ENCODE measurements at regions not wholly inside any gene's neighbourhood (a gene's known extent, or its start where the extent isn't known, plus 50 kb on each side); places are given as distances from the start of the nearest gene placed in this dataset.

DNA sequence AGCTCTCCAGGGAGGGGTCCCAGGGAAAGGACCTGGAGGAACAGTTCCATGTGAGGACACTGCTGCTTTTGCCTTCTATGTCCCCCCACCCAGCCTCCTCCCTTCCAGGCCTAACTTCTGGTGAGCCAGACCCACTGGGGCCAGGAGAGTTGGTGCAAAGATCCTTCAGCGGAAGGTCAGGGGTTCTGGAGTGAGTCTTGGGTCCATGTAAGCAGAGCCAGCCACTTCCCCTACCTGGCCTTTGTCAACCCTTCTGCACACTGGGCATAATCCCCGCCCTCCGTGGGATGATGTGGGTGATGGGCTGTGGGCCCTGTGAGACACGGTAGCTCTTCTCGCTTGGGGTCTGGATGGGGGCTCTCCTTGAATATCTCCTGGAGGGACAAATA is 76.9 kb downstream of the RHOB start:
- TF ChIP-seq, protein P1, sequence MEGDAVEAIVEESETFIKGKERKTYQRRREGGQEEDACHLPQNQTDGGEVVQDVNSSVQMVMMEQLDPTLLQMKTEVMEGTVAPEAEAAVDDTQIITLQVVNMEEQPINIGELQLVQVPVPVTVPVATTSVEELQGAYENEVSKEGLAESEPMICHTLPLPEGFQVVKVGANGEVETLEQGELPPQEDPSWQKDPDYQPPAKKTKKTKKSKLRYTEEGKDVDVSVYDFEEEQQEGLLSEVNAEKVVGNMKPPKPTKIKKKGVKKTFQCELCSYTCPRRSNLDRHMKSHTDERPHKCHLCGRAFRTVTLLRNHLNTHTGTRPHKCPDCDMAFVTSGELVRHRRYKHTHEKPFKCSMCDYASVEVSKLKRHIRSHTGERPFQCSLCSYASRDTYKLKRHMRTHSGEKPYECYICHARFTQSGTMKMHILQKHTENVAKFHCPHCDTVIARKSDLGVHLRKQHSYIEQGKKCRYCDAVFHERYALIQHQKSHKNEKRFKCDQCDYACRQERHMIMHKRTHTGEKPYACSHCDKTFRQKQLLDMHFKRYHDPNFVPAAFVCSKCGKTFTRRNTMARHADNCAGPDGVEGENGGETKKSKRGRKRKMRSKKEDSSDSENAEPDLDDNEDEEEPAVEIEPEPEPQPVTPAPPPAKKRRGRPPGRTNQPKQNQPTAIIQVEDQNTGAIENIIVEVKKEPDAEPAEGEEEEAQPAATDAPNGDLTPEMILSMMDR (IDR thresholded peaks at IDR 0.05), result no peak
- intact Hi-C loops (cut with DNase I; ENCODE audit: low total_unique reads), result no loop called here
- H3K9me3 ChIP-seq, result no peaks in the 10 kb centered on the region
- H3K27ac ChIP-seq, result no peak overlapping the region
- no peak for DNase-seq
- no peaks in the 10 kb centered on the region for H3K36me3 ChIP-seq
- no peak overlapping the region for H3K4me3 ChIP-seq
- H3K4me1 ChIP-seq, result peaks cover 0 to 14% (median 8%) of the 10 kb centered on the region in 4 donors
- H3K27me3 ChIP-seq, result no peaks in the 10 kb centered on the region

DNA sequence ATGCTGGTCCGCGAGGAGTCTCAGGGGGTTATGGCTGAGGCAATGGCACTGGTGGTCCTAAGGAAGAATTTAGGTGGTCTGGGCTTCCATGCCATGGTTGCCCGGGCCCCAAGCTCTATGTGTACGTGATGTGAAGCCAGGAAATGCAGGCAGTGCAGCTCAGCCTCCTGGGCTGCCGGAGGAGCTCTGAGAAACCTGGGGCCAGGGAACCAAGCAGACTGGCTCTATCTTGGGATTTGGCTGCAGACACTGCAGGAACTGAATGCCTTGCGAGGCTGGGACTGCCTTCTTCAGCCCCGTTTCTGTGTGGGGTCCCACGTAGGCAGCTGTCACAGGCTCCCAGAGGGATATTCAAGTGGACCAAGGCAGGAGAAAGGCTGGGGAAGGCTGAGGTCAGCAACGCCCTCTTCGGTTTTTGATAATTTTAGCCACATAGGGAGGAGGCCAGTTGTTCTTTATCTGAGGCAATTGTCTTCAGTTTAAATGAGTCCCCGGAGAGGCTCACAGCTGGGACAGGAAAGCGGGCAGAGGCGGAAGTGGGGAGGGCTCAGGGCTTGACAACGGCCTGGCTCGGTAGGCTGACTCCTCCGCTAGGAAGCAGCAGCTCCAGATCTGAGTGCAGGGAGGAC is 77.7 kb downstream of the RHOB start:
- Histone ChIP-seq H3K36me3 (no peaks in the 10 kb centered on the region), H3K27me3 (no peaks in the 10 kb centered on the region), H3K4me1 (peaks cover 0 to 14% (median 8%) of the 10 kb centered on the region in 4 donors), H3K9me3 (no peaks in the 10 kb centered on the region), H3K27ac (peak overlapping the region; percentile 5 to 17), H3K4me3 (no peak overlapping the region)
- no peak for DNase-seq
- intact Hi-C loops (cut with DNase I; ENCODE audit: low total_unique reads), result no loop called here
- TF ChIP-seq, protein P1 (IDR thresholded peaks at IDR 0.05), result no peak

DNA sequence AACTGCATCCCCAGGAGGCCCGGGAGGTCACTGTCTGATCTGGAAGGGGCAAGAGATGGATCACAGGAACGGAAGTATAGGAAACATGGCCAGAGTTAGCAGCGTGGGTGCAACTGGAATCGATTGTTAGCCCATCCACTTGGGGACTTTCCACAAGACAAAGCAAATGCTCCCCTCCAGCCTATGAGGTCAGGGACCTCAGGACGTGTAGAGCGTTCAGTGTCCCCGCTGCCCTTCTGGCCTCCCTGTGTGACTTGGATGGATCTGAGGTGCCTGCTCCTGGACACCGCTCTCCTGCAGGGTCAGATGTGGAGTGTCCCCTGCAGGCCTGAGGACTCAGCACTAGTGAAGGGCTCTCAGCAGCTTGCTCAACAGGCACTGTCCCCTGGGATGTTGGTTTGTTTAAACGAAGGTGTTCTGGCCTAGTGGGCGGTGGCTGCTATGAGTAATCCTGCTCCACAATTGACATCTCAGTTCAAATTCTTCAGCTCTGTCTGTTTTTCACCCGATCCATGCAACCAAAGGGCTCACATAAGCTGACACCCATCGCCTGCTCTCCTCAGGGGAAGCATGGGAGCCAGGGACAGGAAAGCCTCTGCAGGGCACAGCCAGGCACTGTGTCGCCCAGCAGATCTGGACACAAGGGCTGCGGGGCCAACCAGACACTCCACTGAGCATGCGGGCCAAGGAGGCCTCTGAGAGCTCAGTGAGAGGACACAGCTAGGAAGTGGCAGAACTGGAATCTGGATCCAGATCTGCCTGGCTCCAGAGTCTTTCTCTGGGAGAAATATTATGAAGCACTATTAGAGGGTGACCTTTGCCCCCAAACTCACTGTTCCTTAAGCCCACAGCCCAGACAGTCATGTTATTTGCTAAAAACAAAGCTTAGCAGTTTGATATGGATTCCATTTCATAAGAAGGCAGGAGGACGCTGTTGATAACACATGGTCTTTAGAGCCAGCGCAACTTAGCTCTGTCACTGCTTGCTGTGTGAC is 78.5 kb downstream of the RHOB start:
- Histone ChIP-seq H3K27ac (peak overlapping the region; percentile 17 to 27), H3K4me1 (peaks cover 0 to 14% (median 8%) of the 10 kb centered on the region in 4 donors), H3K4me3 (no peak overlapping the region), H3K36me3 (no peaks in the 10 kb centered on the region), H3K9me3 (no peaks in the 10 kb centered on the region), H3K27me3 (no peaks in the 10 kb centered on the region)
- peak; percentile 62 to 79 for DNase-seq
- TF ChIP-seq, protein P1 (IDR thresholded peaks at IDR 0.05), result peak in 1 of 2 experiments; percentile 16
- intact Hi-C loops (cut with DNase I; ENCODE audit: low total_unique reads), result no loop called here

DNA sequence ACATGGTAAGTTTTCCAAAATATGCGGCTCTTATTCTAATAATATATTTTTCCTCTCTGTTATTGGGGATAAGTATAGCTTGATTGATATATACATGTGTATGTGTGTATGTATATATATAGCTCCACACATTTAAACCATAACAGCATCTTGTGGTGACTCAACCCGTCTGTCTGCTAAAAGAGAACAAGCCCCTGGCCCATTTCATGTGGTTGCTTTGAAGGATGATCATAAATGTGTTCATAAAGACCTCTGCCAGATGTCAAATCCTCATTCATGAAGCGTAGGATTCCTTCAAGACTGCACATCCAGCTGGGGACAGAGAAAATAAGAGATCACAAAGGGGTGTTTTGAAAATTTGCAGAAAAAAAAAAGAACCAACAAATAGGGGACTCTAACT is 79.3 kb downstream of the RHOB start:
- intact Hi-C loops (cut with DNase I; ENCODE audit: low total_unique reads), result no loop called here
- TF ChIP-seq, protein P1 (IDR thresholded peaks at IDR 0.05), result no peak
- Histone ChIP-seq H3K4me3 (no peak overlapping the region), H3K27me3 (no peaks in the 10 kb centered on the region), H3K27ac (peak overlapping the region in 1 of 2 donors; percentile 17), H3K9me3 (no peaks in the 10 kb centered on the region), H3K36me3 (no peaks in the 10 kb centered on the region), H3K4me1 (peaks cover 0 to 14% (median 8%) of the 10 kb centered on the region in 4 donors)
- no peak for DNase-seq

DNA sequence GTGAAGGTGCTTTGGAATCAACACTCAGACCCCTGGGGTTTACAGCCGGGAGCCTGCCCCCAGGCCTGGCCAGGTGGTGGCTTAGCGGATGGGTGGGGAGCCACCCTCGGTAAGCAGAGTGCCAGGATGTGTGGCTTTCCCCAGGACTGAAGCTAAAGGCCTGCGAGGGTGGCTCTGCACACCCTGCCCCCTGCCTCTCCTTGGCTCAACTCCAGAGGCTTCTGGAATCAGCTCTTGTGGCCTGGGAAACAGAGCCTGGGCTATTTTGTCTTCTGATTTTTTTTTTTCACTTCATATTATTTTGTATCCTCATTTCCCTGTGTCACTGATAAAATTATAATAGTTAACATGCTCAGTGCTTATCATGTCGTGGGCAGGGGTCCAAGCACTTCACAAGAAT is 79.8 kb downstream of the RHOB start:
- no peak overlapping the region for H3K27ac ChIP-seq
- H3K27me3 ChIP-seq, result no peaks in the 10 kb centered on the region
- no peak for DNase-seq
- H3K36me3 ChIP-seq, result no peaks in the 10 kb centered on the region
- intact Hi-C loops (cut with DNase I; ENCODE audit: low total_unique reads), result no loop called here
- peaks cover 0 to 14% (median 8%) of the 10 kb centered on the region in 4 donors for H3K4me1 ChIP-seq
- no peak overlapping the region for H3K4me3 ChIP-seq
- TF ChIP-seq, protein P1 (IDR thresholded peaks at IDR 0.05), result no peak
- no peaks in the 10 kb centered on the region for H3K9me3 ChIP-seq

All from tibial artery (tissue), 4 donors.